ENCODE measurements at regions not wholly inside any gene's neighbourhood (a gene's known extent, or its start where the extent isn't known, plus 50 kb on each side); places are given as distances from the start of the nearest gene placed in this dataset.

DNA sequence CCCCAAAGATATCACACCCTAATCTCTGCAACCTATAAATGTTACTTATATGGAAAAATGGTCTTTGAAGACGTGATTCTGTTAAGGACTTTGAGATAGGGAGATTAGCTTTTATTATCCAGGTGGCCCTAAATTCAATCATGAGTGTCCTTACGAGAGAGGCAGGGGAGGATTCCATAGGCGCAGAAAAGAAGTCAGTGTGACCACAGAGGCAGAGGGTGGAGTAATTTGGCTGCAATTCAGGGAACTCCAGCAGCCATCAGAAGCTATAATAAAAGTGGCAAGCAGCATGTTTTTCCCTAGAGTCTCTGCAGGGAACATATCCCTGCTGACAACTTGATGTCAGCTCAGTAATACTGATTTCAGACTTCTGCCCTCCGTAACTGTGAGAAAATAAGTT, 315.2 kb upstream of the ROBO2 start:
- TF ChIP-seq, protein P1, sequence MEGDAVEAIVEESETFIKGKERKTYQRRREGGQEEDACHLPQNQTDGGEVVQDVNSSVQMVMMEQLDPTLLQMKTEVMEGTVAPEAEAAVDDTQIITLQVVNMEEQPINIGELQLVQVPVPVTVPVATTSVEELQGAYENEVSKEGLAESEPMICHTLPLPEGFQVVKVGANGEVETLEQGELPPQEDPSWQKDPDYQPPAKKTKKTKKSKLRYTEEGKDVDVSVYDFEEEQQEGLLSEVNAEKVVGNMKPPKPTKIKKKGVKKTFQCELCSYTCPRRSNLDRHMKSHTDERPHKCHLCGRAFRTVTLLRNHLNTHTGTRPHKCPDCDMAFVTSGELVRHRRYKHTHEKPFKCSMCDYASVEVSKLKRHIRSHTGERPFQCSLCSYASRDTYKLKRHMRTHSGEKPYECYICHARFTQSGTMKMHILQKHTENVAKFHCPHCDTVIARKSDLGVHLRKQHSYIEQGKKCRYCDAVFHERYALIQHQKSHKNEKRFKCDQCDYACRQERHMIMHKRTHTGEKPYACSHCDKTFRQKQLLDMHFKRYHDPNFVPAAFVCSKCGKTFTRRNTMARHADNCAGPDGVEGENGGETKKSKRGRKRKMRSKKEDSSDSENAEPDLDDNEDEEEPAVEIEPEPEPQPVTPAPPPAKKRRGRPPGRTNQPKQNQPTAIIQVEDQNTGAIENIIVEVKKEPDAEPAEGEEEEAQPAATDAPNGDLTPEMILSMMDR (IDR thresholded peaks at IDR 0.05; ENCODE audit: low read depth, low read length) = no peak
- DNase-seq (ENCODE audit: low read depth in 2 of 2) = no peak

DNA sequence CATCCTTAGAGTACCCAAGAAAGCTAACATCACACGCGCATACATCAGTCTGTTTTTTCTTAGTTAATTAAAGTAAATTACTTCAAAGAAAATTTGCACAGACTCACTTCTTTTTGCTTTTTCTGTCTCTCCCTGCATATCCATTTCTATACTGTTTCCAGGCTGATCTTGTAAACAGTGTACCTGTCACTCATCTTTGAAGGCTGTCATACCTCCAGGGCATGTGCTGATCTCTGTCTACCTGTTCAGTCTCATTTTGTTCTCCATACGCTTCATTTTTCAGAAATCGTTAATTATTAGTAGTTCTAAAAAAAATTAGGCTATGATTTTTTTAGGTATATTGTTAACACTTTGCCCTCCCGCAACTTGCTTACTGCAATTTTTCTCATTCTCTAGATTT, 313.9 kb upstream of the ROBO2 start:
- no peak overlapping the region for H3K4me3 ChIP-seq (replicated peaks in 1 of 2; ENCODE audit: low read depth in 2 of 2, low read length in 2 of 2)
- TF ChIP-seq, protein P1 (IDR thresholded peaks at IDR 0.05; ENCODE audit: low read depth, low read length) = no peak
- no peak for DNase-seq (ENCODE audit: low read depth in 2 of 2)

More for the DNA sequence above, 315.2 kb upstream of the ROBO2 start:
- no peak overlapping the region for H3K4me3 ChIP-seq (replicated peaks in 1 of 2; ENCODE audit: low read depth in 2 of 2, low read length in 2 of 2)

DNA sequence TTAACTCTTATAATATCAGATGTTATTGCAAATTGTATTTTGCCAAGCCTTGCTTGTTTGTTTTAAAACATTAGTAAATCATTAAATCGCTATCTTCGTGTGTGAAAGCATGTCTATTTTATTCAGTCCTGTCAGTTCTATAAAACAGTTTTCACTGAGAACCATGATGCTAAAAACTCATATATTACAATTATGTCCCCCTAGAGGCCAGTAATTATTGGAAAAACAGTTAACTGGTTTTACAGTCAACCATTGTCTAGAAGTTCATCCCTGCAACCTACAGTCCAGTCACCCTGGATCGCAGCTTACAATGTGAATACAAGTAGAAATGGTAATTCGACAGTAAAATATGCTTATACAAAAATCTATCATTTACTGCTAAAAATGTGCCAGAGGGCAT, 311.5 kb upstream of the ROBO2 start:
- no peak overlapping the region for H3K4me3 ChIP-seq (replicated peaks in 1 of 2; ENCODE audit: low read depth in 2 of 2, low read length in 2 of 2)
- no peak for DNase-seq (ENCODE audit: low read depth in 2 of 2)
- TF ChIP-seq, protein P1 (IDR thresholded peaks at IDR 0.05; ENCODE audit: low read depth, low read length) = no peak

DNA sequence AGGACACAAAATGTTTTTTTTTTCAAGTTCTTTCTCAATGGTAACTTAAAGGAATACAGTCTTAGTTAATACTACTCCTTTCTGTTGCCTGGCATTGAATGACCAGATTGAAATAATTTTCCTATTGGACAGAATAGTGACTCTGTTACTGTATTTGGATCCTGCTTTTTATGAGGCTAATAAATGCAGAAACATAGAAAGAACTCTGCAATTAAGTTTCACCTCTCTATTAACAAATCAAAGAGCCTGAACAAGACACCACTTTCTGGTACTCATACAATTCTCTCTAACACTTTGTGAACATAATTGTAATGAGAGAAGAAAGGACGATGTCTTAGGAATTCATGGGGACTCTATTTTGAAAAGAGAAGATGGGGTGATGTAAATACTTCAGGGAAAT, 308.4 kb upstream of the ROBO2 start:
- DNase-seq (ENCODE audit: low read depth in 2 of 2) = no peak
- no peak overlapping the region for H3K4me3 ChIP-seq (replicated peaks in 1 of 2; ENCODE audit: low read depth in 2 of 2, low read length in 2 of 2)
- TF ChIP-seq, protein P1 (IDR thresholded peaks at IDR 0.05; ENCODE audit: low read depth, low read length) = no peak

DNA sequence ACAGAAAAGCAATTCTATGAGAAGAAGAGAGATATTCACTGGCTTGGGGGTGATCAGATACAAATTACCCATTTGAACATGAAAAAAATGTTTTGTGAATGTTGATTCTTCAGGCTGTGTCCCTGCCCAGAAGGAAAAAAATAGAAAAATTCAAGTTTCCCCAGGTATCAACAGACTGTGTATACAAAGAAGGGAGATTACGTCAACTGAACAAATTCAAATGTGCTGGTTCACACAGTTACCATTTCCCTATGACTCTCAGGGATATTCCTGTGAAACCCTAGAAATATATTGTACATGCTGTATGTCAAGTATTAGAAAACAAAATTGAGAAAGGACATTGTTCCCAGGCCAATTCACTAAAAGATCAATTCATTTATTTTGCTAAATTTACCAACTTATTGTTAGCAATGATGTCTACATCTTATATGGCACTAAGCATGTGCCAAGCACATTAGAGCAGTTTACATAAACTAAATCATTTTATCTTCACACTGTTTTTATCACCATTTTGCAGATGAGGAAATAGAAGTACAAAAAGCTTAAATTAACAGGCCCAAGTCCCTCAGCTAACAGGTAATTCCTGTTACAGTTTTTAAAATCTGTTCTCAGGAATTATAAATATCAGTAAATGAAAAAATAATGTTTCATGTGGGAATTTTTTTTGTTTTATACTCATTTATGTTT, 306.7 kb upstream of the ROBO2 start:
- TF ChIP-seq, protein P1 (IDR thresholded peaks at IDR 0.05; ENCODE audit: low read depth, low read length) = no peak
- no peak for DNase-seq (ENCODE audit: low read depth in 2 of 2)
- no peak overlapping the region for H3K4me3 ChIP-seq (replicated peaks in 1 of 2; ENCODE audit: low read depth in 2 of 2, low read length in 2 of 2)

DNA sequence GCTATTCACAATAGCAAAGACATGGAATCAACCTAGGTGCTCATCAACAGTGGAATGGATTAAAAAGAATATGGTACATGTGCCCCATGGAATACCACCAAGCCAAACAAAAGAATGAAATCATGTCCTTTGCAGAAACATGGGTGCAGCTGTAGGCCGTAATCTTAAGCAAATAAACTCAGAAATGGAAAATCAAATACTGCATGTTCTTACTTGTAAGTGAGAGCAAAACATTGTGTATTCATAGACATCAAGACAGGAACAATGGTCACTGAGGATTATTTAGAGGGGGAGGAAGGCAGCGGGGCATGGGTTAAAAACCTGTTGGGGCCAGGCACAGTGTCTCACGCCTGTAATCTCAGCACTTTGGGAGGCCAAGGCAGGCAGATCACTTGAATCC, 304.7 kb upstream of the ROBO2 start:
- no peak overlapping the region for H3K4me3 ChIP-seq (replicated peaks in 1 of 2; ENCODE audit: low read depth in 2 of 2, low read length in 2 of 2)
- TF ChIP-seq, protein P1 (IDR thresholded peaks at IDR 0.05; ENCODE audit: low read depth, low read length) = no peak
- no peak for DNase-seq (ENCODE audit: low read depth in 2 of 2)

DNA sequence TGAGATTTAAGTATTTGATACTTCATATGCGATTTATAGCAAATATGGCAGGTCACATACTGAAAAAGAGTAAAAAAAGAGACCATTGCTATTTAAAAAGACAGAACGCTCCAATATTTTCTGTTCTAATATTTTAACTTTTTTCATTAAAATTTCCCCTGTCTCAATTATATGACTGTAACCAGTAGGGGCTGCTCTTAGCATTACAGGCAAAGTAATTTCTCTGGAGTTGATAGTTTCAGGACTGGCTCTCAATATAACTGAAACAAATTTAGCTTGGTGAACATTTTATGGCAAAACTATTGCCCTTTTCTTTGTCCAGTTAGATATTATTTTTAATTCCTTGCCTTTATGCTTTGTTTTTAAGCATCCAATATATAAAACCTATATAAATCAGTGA, 286.3 kb upstream of the ROBO2 start:
- H3K4me3 ChIP-seq (replicated peaks in 1 of 2; ENCODE audit: low read depth in 2 of 2, low read length in 2 of 2) = no peak overlapping the region
- TF ChIP-seq, protein P1 (IDR thresholded peaks at IDR 0.05; ENCODE audit: low read depth, low read length) = no peak
- DNase-seq (ENCODE audit: low read depth in 2 of 2) = no peak

Data from cardiac fibroblast (primary cell).